C4-2B (cell line): ENCODE measurements at regions not wholly inside any gene's neighbourhood (a gene's known extent, or its start where the extent isn't known, plus 50 kb on each side); places are given as distances from the start of the nearest gene placed in this dataset.

ENCODE experiments used
- H3K27ac ChIP-seq: fragments of 450-650 bp; 2 replicates; pipeline ENCODE4 v1.5.1; 2017
- ZFX ChIP-seq: fragments of 450-650 bp; IDR thresholded peaks from 2 replicates; pipeline ENCODE4 v1.6.1; 2017
- TF ChIP-seq, protein P1 (sequence below): fragments of 450-650 bp; conservative IDR thresholded peaks from 2 replicates; pipeline ENCODE4 v1.5.1; 2017; ENCODE audit warnings: mild to moderate bottlenecking

DNA sequence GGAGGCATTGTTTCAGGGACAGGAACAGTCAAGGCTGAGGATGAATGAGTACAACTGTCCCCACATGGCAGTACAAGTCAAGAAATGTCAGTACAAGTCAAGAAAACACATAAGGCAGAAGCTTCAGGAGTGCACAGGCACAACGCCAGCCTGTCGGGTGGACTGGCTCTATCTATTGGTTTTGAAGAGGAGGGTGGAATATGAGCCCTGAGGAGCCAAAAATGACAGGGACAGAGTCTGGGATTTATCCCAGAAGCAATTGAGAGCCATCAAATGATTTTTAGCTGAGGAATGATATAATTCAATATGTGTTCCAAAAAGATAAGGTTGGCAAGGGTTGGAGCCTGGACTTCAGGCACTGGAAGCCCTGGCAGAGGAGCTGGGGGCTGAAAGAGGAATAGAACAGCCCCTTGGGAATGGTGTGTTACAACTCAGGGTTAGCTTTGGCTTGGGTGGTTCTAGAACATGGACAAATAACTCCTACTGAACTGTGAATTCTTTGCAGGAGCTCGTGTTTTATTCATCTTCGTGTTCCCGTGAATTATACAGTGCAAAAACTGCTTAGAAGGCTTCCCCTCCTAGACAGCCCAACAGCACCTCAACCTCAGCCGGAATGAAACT, 425.7 kb upstream of the ARID1B start:
- H3K27ac ChIP-seq, result no peak overlapping the region
- TF ChIP-seq ZFX, result no peak

DNA sequence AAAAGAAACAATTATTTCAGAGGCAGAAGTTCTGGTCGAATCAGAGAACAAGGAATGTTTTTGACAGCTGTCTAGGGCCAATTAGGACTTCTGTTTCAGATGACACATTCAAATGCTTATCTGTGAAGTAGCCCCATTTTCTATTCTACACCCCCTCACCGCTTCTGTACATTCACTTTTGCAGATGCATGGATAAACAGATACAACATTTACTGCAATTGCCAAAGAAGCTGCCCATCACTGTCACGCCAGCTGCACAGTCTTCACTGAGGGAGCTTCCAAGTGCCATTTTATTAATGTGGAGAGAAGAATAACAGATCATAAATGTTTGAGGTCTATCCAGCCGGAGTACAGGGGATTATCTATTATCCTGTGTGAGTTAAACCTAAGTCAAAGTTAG, 426.8 kb upstream of the ARID1B start:
- no peak for TF ChIP-seq ZFX
- TF ChIP-seq, protein P1, sequence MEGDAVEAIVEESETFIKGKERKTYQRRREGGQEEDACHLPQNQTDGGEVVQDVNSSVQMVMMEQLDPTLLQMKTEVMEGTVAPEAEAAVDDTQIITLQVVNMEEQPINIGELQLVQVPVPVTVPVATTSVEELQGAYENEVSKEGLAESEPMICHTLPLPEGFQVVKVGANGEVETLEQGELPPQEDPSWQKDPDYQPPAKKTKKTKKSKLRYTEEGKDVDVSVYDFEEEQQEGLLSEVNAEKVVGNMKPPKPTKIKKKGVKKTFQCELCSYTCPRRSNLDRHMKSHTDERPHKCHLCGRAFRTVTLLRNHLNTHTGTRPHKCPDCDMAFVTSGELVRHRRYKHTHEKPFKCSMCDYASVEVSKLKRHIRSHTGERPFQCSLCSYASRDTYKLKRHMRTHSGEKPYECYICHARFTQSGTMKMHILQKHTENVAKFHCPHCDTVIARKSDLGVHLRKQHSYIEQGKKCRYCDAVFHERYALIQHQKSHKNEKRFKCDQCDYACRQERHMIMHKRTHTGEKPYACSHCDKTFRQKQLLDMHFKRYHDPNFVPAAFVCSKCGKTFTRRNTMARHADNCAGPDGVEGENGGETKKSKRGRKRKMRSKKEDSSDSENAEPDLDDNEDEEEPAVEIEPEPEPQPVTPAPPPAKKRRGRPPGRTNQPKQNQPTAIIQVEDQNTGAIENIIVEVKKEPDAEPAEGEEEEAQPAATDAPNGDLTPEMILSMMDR, result no peak
- H3K27ac ChIP-seq, result no peak overlapping the region

DNA sequence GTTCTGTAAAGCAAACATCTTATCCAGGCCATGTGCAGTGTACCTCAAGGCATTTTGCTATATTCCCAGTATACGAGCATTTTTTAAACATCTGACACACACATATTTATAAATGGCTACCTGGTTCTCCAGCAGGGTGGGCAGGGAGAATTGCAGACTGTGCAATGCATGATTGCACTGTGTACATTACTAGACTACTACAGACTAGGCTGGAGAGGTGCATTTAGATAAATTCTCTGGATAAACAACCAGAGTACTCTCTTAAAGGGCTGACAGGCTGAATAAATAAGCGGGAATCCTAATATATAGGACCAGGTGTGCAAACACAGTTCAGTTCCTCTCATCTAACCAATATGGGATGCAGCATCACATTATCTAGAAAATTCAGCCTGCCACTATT, 428.3 kb upstream of the ARID1B start:
- H3K27ac ChIP-seq, result no peak overlapping the region
- TF ChIP-seq ZFX, result no peak
- TF ChIP-seq, protein P1, result no peak

DNA sequence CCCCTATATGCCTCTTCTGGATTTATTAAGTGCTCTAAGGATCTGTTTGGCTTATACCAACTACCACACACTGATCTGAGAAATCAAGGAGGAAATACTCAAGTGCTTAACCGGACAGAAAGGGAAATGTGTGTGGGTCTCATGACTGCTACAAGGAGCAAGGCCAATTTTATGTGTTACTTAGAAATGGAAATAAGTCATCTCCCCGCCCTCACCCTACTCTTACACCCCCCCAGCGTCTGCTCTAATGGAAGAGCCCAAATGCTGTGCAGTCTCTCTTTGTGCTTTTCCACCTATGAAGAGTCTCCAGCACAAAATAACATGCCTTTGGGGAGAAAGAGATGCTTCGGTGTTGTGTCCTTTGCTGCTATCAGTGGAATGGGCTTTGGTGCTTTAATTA, 428.8 kb upstream of the ARID1B start:
- H3K27ac ChIP-seq, result no peak overlapping the region
- TF ChIP-seq ZFX, result no peak
- TF ChIP-seq, protein P1, result no peak

DNA sequence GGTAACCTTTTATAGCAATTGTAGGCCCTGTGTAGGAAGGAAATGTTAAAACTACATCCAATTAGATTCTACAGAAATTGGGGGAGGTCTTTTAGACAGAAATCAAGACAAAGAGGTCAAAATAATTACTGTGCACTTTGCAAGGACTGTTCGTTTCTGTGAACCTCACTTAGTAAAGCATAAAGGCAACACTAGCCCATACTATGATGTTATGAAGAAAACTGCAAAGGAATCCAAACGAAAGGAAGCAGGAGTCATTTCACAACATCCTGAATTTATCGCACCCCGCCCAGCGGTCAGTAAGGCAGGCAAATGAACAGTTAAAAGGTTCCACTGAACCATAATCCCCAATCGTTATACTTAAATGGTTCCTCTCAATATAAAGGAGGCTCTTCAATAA, 429.5 kb upstream of the ARID1B start:
- no peak for TF ChIP-seq ZFX
- TF ChIP-seq, protein P1, result no peak
- no peak overlapping the region for H3K27ac ChIP-seq

DNA sequence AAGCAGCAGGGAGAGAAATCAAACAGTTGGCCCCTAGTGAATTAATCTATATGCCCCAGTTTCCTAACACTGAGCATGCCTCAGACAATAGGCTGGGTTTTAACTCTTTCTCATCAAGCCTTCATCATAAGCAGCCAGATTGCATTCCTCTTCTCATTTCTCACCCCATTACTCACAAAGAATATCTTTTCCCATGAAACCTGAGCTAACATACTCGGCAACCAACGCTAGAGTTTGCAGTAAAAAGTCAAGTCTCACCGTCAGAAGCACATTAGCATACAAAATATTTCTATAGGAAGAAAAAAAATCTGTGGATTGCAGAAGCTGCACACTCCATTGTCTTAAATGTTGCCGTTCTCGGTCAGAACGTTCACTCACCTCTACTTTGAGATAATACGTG, 429.9 kb upstream of the ARID1B start:
- TF ChIP-seq, protein P1, result no peak
- TF ChIP-seq ZFX, result no peak
- no peak overlapping the region for H3K27ac ChIP-seq

DNA sequence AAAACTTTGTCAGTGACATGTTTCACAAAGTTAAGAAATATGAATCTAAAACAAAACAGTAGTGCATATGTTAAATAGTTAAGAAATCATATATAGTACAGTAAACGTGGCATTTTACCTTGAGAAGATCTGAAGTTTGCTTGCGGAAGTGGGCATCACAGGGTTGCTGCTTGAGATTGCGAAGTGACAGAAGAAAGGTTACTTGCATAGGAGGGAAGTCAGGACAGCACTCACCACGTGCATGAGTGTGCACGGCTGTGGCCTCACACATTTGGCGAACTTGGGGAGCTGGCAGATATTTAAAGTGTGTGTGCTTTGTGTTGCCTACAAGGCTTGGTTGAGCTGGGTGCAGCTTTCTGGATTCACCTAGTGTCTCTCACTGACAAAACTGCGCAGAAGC, 431.5 kb upstream of the ARID1B start:
- TF ChIP-seq, protein P1, result no peak
- no peak for TF ChIP-seq ZFX
- H3K27ac ChIP-seq, result no peak overlapping the region

DNA sequence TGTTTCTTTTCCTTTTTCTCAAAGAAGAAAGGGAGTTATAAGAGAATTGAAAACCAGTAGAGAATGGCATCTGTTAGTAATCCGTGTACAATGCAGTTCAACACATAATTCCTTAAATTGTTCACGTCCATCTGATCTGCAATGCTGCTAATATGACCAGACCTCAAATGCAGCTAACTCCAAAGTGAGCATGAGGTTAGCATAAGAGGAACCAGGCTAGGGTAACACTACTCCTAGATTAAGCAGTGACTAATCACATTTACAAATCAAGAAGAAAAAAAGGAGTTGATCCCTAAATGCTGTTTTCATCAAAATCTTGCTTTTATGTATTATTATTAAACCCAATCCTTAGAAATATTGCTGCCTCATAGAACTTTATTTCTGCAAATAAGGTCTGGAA, 432.7 kb upstream of the ARID1B start:
- H3K27ac ChIP-seq, result no peak overlapping the region
- TF ChIP-seq, protein P1, result no peak
- no peak for TF ChIP-seq ZFX
